Activated T-cell treated with anti-CD3 and anti-CD28 coated beads, Interleukin-2, amount 50 U/mL, for 72 hours (primary cell): ENCODE measurements at regions not wholly inside any gene's neighbourhood (a gene's known extent, or its start where the extent isn't known, plus 50 kb on each side); places are given as distances from the start of the nearest gene placed in this dataset.

ENCODE experiments used
- ATAC-seq, 2 donors: fragments of 150-1000 bp; cut with Tn5 transposase; replicated peaks in 1 of 2; 2 replicates each; pipeline ENCODE4 v1.10.0; 2021; ENCODE audit warnings: moderate library complexity in 2 of 2, mild to moderate bottlenecking in 1 of 2
- DNase-seq, 2 donors: peaks; one replicate each; pipeline ENCODE4 v3.0.0; 2021 to 2022; ENCODE audit warnings: mixed read lengths in 1 of 2
- H3K27ac Mint-ChIP-seq: one replicate; pipeline ENCODE4 v1.8.0; 2022; ENCODE audit warnings: mild to moderate bottlenecking, moderate library complexity, mixed read lengths
- H3K27me3 Mint-ChIP-seq: one replicate; pipeline ENCODE4 v1.8.0; 2022; ENCODE audit warnings: low read depth, mixed read lengths
- H3K36me3 Mint-ChIP-seq, 2 donors: one replicate each; pipeline ENCODE4 v1.8.0; 2022; ENCODE audit warnings: mixed read lengths in 2 of 2, mild to moderate bottlenecking in 1 of 2; ENCODE audit not compliant: insufficient read depth in 2 of 2
- H3K4me1 Mint-ChIP-seq: one replicate; pipeline ENCODE4 v1.8.0; 2022; ENCODE audit warnings: low read depth, mixed read lengths
- H3K4me3 Mint-ChIP-seq, 2 donors: one replicate each; pipeline ENCODE4 v1.8.0; 2022; ENCODE audit warnings: mild to moderate bottlenecking in 2 of 2, mixed read lengths in 2 of 2, moderate library complexity in 2 of 2
- H3K9me3 Mint-ChIP-seq, 2 donors: one replicate each; pipeline ENCODE4 v1.8.0; 2022; ENCODE audit warnings: mixed read lengths in 2 of 2

DNA sequence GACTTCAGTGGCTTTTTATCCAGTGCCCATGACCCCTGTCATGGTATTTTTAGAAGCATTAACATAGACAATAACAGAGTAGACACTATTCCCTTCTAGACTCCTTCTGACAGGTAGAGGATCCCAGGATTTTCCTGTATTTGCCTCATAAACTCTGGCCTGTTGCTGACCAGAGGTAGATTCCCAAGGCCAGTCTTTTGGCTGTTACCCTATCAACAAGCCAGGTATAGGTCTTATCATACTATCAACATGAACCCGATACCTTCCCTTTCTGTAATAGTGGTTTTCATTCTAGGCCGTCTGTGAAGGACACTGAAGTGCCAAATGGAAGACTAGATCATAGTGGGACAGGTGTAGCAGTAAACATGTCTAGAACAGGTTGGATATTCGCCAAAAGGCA, 76.2 kb upstream of the CHRDL1 start:
- ATAC-seq = no peak
- Mint-ChIP-seq H3K4me3 (no peak overlapping the region), H3K9me3 (no peaks in the 10 kb centered on the region), H3K36me3 (no peaks in the 10 kb centered on the region), H3K27ac (no peak overlapping the region), H3K4me1 (no peaks in the 10 kb centered on the region), H3K27me3 (peaks cover 43% of the 10 kb centered on the region)
- no peak for DNase-seq

DNA sequence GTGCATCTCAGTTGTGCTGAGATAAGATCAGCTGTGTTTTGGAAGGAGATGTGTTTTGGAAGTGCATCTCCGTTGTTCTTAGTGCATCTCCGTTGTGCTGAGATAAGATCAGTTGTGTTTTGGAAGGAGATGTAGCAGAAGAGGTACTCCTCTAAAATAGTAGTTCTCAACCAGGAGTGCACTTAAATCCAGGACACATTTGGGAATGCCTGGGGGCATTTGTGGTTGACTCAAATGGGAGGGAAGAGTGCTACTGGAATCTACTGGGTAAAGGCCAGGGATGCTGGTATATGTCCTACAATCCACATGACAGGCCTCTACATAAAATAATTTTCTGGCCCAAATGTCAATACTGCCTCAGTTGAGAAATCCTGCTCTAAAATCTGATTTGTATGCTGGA, 70.8 kb upstream of the CHRDL1 start:
- no peak for DNase-seq
- peaks cover 55% of the 10 kb centered on the region for H3K27me3 Mint-ChIP-seq
- no peak overlapping the region for H3K4me3 Mint-ChIP-seq
- no peak overlapping the region for H3K27ac Mint-ChIP-seq
- ATAC-seq = no peak
- H3K9me3 Mint-ChIP-seq = no peaks in the 10 kb centered on the region
- no peaks in the 10 kb centered on the region for H3K36me3 Mint-ChIP-seq
- H3K4me1 Mint-ChIP-seq = no peaks in the 10 kb centered on the region

DNA sequence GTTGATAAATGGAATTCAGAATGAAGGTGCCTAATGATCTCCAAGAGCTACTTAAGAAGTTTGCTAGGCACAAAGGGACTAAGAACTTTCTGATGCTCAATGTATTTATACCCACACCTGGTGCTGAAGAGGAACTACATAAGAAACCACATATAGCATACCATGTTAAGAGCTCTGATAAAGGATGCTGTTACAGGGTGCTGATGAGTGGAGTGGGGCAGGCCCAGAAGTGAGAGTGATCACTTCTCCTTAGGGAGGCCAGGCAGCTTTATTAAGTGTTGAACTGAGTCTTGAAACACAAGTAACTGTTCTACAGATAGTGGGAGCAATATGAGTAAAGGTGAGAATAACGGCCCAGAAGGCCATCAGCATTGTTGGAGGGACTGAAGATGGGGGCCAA, 68.3 kb upstream of the CHRDL1 start:
- H3K4me3 Mint-ChIP-seq = no peak overlapping the region

DNA sequence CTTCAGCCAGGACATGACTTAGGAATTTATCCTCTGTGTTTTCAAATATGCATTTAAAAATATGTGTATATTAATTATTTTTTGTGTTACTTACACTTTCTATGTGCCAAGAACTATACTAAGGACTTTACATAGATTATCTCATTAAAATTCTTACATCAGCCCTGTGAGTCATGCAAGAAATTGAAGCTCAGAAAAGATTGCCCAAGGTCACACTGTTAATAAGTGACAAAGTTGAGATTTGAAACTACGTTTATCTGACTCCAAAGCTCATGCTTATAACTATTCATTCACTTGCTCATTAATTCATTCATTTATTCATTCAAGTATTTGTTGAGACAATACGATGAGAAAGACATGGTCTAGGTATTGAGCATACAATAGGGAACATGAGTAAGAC, 62.9 kb upstream of the CHRDL1 start:
- no peak overlapping the region for H3K4me3 Mint-ChIP-seq
- H3K36me3 Mint-ChIP-seq = no peaks in the 10 kb centered on the region
- no peaks in the 10 kb centered on the region for H3K9me3 Mint-ChIP-seq
- ATAC-seq (no peak), DNase-seq (no peak)
- H3K27me3 Mint-ChIP-seq = peaks cover 76% of the 10 kb centered on the region
- no peak overlapping the region for H3K27ac Mint-ChIP-seq
- no peaks in the 10 kb centered on the region for H3K4me1 Mint-ChIP-seq

More for the DNA sequence above, 68.3 kb upstream of the CHRDL1 start:
- peaks cover 59% of the 10 kb centered on the region for H3K27me3 Mint-ChIP-seq
- DNase-seq = no peak
- H3K9me3 Mint-ChIP-seq = no peaks in the 10 kb centered on the region
- H3K36me3 Mint-ChIP-seq = no peaks in the 10 kb centered on the region
- H3K4me1 Mint-ChIP-seq = no peaks in the 10 kb centered on the region
- ATAC-seq = no peak
- H3K27ac Mint-ChIP-seq = no peak overlapping the region

DNA sequence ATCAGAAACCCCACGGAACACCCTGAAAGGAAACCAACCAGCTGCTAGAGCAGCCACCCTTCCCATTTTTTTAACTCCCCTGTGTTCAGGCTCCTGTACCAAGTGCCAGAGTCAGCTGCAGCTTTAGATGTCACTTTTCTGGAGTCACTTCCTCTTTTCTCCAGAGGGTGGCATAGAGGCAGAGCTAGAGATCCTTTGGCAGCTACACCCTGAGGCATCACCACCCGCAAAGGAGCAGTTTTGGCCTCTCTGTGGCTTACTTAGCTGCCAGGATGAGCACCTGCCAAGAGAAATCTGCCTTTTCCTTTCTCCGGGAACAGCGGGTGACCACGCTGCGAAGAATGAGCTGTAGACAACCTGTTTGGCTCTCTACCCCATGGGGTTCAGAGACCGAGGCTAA, 58.0 kb upstream of the CHRDL1 start:
- DNase-seq (no peak), ATAC-seq (no peak)
- Mint-ChIP-seq H3K9me3 (no peaks in the 10 kb centered on the region), H3K4me3 (no peak overlapping the region), H3K27me3 (peaks cover 58% of the 10 kb centered on the region), H3K36me3 (no peaks in the 10 kb centered on the region), H3K27ac (no peak overlapping the region), H3K4me1 (no peaks in the 10 kb centered on the region)

DNA sequence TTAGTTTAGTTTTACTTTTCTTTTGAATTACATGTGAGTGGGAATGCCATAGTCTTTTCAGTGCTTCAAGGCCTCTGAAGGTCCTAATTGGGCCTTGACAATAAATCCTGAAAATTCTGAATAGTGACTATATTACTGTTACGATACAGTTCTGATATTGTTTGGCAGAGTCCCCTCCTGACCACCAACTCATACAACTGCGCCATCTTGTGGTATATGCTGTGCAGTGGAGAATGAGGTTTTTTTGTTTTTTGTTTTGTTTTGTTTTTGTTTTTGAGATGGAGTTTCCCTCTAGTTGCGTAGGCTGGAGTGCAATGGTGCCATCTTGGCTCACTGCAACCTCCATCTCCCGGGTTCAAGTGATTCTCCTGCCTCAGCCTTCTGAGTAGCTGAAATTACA, 56.6 kb upstream of the CHRDL1 start:
- Mint-ChIP-seq H3K4me3 (no peak overlapping the region), H3K4me1 (no peaks in the 10 kb centered on the region), H3K36me3 (no peaks in the 10 kb centered on the region), H3K27ac (no peak overlapping the region), H3K9me3 (no peaks in the 10 kb centered on the region), H3K27me3 (peaks cover 56% of the 10 kb centered on the region)
- peak in 1 of 2 donors; percentile 1 for DNase-seq
- no peak for ATAC-seq

DNA sequence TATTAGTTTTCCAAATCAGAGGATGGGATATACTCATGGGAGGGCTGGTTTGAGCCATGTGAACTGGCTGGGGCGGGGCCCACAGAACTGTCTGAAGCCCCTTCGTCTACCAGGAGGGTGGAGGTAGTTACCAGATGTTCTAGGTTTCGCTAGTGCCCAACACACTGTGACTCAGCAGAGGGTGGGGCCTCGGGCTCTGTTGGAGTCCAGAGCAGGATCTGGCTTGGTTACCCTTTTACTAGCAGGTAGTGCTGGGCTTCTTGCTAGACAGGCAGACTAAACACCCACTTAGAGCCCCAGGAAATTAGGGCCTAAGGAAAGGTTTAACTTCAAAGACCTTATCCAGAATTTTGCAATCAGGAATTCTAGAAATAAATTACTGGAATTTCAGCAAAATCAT, 56.2 kb upstream of the CHRDL1 start:
- no peak for DNase-seq
- Mint-ChIP-seq H3K27me3 (peaks cover 55% of the 10 kb centered on the region), H3K27ac (no peak overlapping the region), H3K9me3 (no peaks in the 10 kb centered on the region), H3K4me3 (no peak overlapping the region), H3K36me3 (no peaks in the 10 kb centered on the region), H3K4me1 (no peaks in the 10 kb centered on the region)
- no peak for ATAC-seq

DNA sequence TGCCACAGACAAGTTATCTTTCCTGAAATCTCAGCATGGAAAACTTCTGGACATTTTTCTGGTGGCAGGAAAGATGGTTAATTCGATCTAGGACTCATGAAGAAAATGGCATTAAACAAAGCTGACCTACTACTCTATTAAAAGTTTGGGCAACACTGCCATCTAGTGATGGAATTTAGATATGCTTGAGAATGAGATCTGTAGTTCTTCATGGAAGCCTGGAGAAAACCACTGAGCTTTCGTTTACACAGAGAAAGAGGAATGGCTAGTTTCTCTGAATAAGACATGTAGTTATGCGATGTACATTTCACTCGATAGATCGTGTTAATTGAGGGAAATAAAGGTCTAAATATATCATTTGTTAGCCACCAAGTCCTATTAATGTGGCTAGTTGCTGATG, 51.7 kb upstream of the CHRDL1 start:
- no peak overlapping the region for H3K4me3 Mint-ChIP-seq
- H3K27me3 Mint-ChIP-seq = peaks cover 34% of the 10 kb centered on the region
- H3K36me3 Mint-ChIP-seq = no peaks in the 10 kb centered on the region
- no peaks in the 10 kb centered on the region for H3K4me1 Mint-ChIP-seq
- ATAC-seq = peak; percentile 53 to 64
- no peak overlapping the region for H3K27ac Mint-ChIP-seq
- no peaks in the 10 kb centered on the region for H3K9me3 Mint-ChIP-seq
- peak in 1 of 2 donors; percentile 12 for DNase-seq

DNA sequence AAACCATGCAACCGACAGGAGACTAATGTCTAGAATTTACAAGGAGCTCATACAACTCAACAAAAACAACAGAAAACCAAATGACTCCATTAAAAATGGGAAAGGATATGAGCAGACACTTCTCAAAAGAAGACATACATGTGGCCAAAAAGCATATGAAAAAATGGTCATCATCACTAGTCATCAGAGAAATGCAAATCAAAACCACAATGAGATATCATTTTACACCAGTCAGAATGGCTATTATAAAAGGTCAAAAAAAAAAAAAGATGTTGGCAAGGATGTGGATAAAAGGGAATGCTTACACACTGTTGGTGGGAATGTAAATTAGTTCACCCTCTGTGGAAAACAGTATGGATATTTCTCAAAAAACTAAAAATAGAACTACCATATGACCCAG, 50.5 kb upstream of the CHRDL1 start:
- no peak for DNase-seq
- H3K4me3 Mint-ChIP-seq = no peak overlapping the region
- H3K27ac Mint-ChIP-seq = no peak overlapping the region
- H3K4me1 Mint-ChIP-seq = no peaks in the 10 kb centered on the region
- no peak for ATAC-seq
- no peaks in the 10 kb centered on the region for H3K36me3 Mint-ChIP-seq
- H3K27me3 Mint-ChIP-seq = peaks cover 42% of the 10 kb centered on the region
- H3K9me3 Mint-ChIP-seq = no peaks in the 10 kb centered on the region
